GM12878 (cell line): ENCODE measurements at regions not wholly inside any gene's neighbourhood (a gene's known extent, or its start where the extent isn't known, plus 50 kb on each side); places are given as distances from the start of the nearest gene placed in this dataset.

Experiments used
- ATAC-seq: fragments of 200-7000 bp; cut with Tn5 transposase; 3 replicates; pipeline ENCODE4 v1.9.1; 2020; ENCODE audit warnings: mild to moderate bottlenecking, moderate library complexity
- BruUV-seq: library from RNA; stranded (reverse); fragments of 400-500 nt; replicated peaks from 2 replicates; lab custom pipeline; 2021; lab: Mats Ljungman, UMichigan
- CTCF ChIA-PET: fragments of 300-600 bp; sonication (Branson Sonifier 250); formaldehyde crosslinking; extraction: SDS; loops from one replicate; lab custom pipeline; 2021; ENCODE audit warnings: inconsistent platforms; lab: Yijun Ruan, JAX
- POLR2A ChIA-PET: fragments of 350-600 bp; formaldehyde crosslinking; extraction: SDS; loops from one replicate; lab custom pipeline; 2021; ENCODE audit warnings: inconsistent platforms; lab: Charles Lee
- RAD21 ChIA-PET: fragments of 300-600 bp; sonication (Branson Sonifier 250); formaldehyde crosslinking; loops from one replicate; lab custom pipeline; 2023; ENCODE audit warnings: antibody characterized with exemption; ENCODE audit not compliant: unreplicated experiment; lab: Charles Lee
- SMC1A ChIA-PET: fragments of 300-600 bp; sonication (Branson Sonifier 250); formaldehyde crosslinking; loops from one replicate; lab custom pipeline; 2023; ENCODE audit not compliant: unreplicated experiment, uncharacterized antibody; lab: Charles Lee
- DNase-seq: peaks from one replicate; pipeline ENCODE4 v3.0.0-alpha.2; 2011; ENCODE audit warnings: low read depth, low spot score
- FAIRE-seq: peaks from 3 replicates; lab custom pipeline; 2011; peaks lifted over from hg19 to GRCh38; lab: Jason Lieb, UNC
- H2AFZ ChIP-seq: 2 replicates; pipeline ENCODE4 v1.6.0; 2011; ENCODE audit warnings: low read depth, low read length, control low read depth; ENCODE audit not compliant: control insufficient read depth
- H3K27ac ChIP-seq: 2 replicates; pipeline ENCODE4 v1.5.1; 2011; ENCODE audit warnings: control low read depth; ENCODE audit not compliant: control insufficient read depth, insufficient read depth
- H3K27me3 ChIP-seq, 2 experiments: replicated peaks in 1 of 2; 2 replicates each; pipeline versions ENCODE4 v1.6.0 to v1.6.1; 2011; ENCODE audit warnings: low read length in 1 of 2; ENCODE audit not compliant: control insufficient read depth in 2 of 2, insufficient read depth in 2 of 2
- H3K36me3 ChIP-seq, 2 experiments: 2 replicates each; pipeline ENCODE4 v1.5.1; 2011; ENCODE audit warnings: low read length in 1 of 2; ENCODE audit not compliant: control insufficient read depth in 2 of 2, insufficient read depth in 2 of 2
- H3K4me1 ChIP-seq: 2 replicates; pipeline ENCODE4 v1.6.1; 2011; ENCODE audit warnings: mild to moderate bottlenecking, low read length, moderate library complexity, mixed read lengths; ENCODE audit not compliant: control insufficient read depth, insufficient read depth
- H3K4me2 ChIP-seq: 2 replicates; pipeline ENCODE4 v1.6.0; 2011; ENCODE audit warnings: control low read depth; ENCODE audit not compliant: control insufficient read depth, insufficient read depth
- H3K4me3 ChIP-seq: fragments of 200-600 bp; sonication (generic); 2 replicates; pipeline ENCODE4 v1.5.1; 2016
- H3K79me2 ChIP-seq: 2 replicates; pipeline ENCODE4 v1.6.0; 2011; ENCODE audit warnings: low read length; ENCODE audit not compliant: control insufficient read depth, insufficient read depth
- H3K9ac ChIP-seq: 2 replicates; pipeline ENCODE4 v1.8.0; 2011; ENCODE audit warnings: low read length, control low read depth, mixed read lengths; ENCODE audit not compliant: control insufficient read depth, insufficient read depth
- H3K9me3 ChIP-seq: replicated peaks from 3 replicates; pipeline ENCODE4 v1.5.1; 2011; ENCODE audit warnings: mild to moderate bottlenecking, low read length; ENCODE audit not compliant: control insufficient read depth, insufficient read depth
- H4K20me1 ChIP-seq: 2 replicates; pipeline ENCODE4 v1.6.0; 2011; ENCODE audit not compliant: control insufficient read depth, insufficient read depth
- MTA3 ChIP-seq: IDR thresholded peaks from 2 replicates; pipeline ENCODE4 v1.6.1; 2012; ENCODE audit warnings: low read length, inconsistent platforms, borderline replicate concordance
- ZBTB40 ChIP-seq: fragments of 450-650 bp; IDR thresholded peaks from 2 replicates; pipeline ENCODE4 v1.6.1; 2016; ENCODE audit warnings: mild to moderate bottlenecking, moderate library complexity, borderline replicate concordance
- WGBS: methylation state at CpG from one replicate; pipeline ENCODE4 v1.1.6; 2016; ENCODE audit warnings: low lambda C conversion rate; ENCODE audit not compliant: insufficient replicate concordance, insufficient coverage; ENCODE audit errors: missing lambda C conversion rate; 5-methylcytosine and 5-hydroxymethylcytosine counted together
- in situ Hi-C: fragments of 300-500 bp; cut with MboI; formaldehyde crosslinking; loops from 9 replicates; pipeline ENCODE4 v1.14.3; 2018; ENCODE audit warnings: mixed read lengths
- intact Hi-C: fragments of 100-400 bp; cut with micrococcal nuclease; formaldehyde crosslinking; loops from one replicate; pipeline ENCODE4 v1.14.2; 2022; ENCODE audit not compliant: unreplicated experiment

GRCh38 chr1:182003025-182003725 is 58.3 kb downstream of the ZNF648 start:
- SMC1A ChIA-PET = no interaction called here
- Histone ChIP-seq H3K4me1 (no peaks in the 10 kb centered on the region), H3K36me3 (no peaks in the 10 kb centered on the region), H3K79me2 (no peaks in the 10 kb centered on the region), H3K27ac (no peak overlapping the region), H3K9ac (no peak overlapping the region), H2AFZ (no peak overlapping the region), H3K9me3 (no peaks in the 10 kb centered on the region; the same call in 2 of the 3 replicates), H3K27me3 (no peaks in the 10 kb centered on the region), H4K20me1 (no peaks in the 10 kb centered on the region), H3K4me3 (no peak overlapping the region), H3K4me2 (no peak overlapping the region)
- in situ Hi-C loops (no loop called here), intact Hi-C loops (no loop called here)
- DNase-seq (no peak), FAIRE-seq (no peak), ATAC-seq (no peak)
- TF ChIP-seq MTA3 (no peak), ZBTB40 (no peak)
- WGBS = 57% methylated on average over 10 of the region's 10 CpGs
- CTCF ChIA-PET = no interaction called here
- RAD21 ChIA-PET = no interaction called here
- POLR2A ChIA-PET = no interaction called here
- BruUV-seq = no TSS peak
